CD4-positive, alpha-beta T cell treated with Interleukin-12 subunit alpha and Interleukin-12 subunit beta, for 1 hour (primary cell): ENCODE measurements at regions not wholly inside any gene's neighbourhood (a gene's known extent, or its start where the extent isn't known, plus 50 kb on each side); places are given as distances from the start of the nearest gene placed in this dataset.
"Not testable (repeated sequence)": the region's sequence is repeated elsewhere in the genome, so short reads cannot be mapped to it uniquely, and the experiment has no call there.

ENCODE experiments used
- DNase-seq: peaks from one replicate; pipeline ENCODE4 v3.0.0-alpha.2; 2020

GRCh38 chr10:117797296-117797695 is 249.4 kb downstream of the RAB11FIP2 start:
- DNase-seq = no peak

- DNase-seq = no peak
These were observed 245.1 kb downstream of the RAB11FIP2 start for GRCh38 chr10:117801691-117802090.

GRCh38 chr10:117804470-117805011 is 242.2 kb downstream of the RAB11FIP2 start:
- no peak for DNase-seq

GRCh38 chr10:117805139-117805538 is 241.6 kb downstream of the RAB11FIP2 start:
- DNase-seq = no peak

GRCh38 chr10:117807441-117807840 is 239.3 kb downstream of the RAB11FIP2 start:
- DNase-seq = no peak

- DNase-seq = not testable (repeated sequence)
These were observed 230.9 kb downstream of the RAB11FIP2 start for GRCh38 chr10:117815816-117816215.

GRCh38 chr10:117817116-117817515 is 229.6 kb downstream of the RAB11FIP2 start:
- DNase-seq = no peak

GRCh38 chr10:117818721-117819120 is 228.0 kb downstream of the RAB11FIP2 start:
- DNase-seq = no peak

- no peak for DNase-seq
These were observed 227.4 kb downstream of the RAB11FIP2 start for GRCh38 chr10:117819304-117819703.

GRCh38 chr10:117823980-117824379 is 222.8 kb downstream of the RAB11FIP2 start:
- DNase-seq = no peak

GRCh38 chr10:117830205-117830604 is 216.5 kb downstream of the RAB11FIP2 start:
- DNase-seq = no peak

- peak; percentile 12 for DNase-seq
These were observed 215.9 kb downstream of the RAB11FIP2 start for GRCh38 chr10:117830787-117831212.

- DNase-seq = not testable (repeated sequence)
These were observed 207.9 kb downstream of the RAB11FIP2 start for GRCh38 chr10:117838500-117839498.

- not testable (repeated sequence) for DNase-seq
These were observed 190.3 kb downstream of the RAB11FIP2 start for GRCh38 chr10:117856426-117856825.

- DNase-seq = no peak
These were observed 186.6 kb downstream of the RAB11FIP2 start for GRCh38 chr10:117860135-117860534.

GRCh38 chr10:117860823-117861222 is 185.9 kb downstream of the RAB11FIP2 start:
- DNase-seq = no peak

GRCh38 chr10:117861329-117861728 is 185.4 kb downstream of the RAB11FIP2 start:
- DNase-seq = no peak

- DNase-seq = no peak
These were observed 183.0 kb downstream of the RAB11FIP2 start for GRCh38 chr10:117863771-117864170.

- DNase-seq = no peak
These were observed 180.8 kb downstream of the RAB11FIP2 start for GRCh38 chr10:117865945-117866344.

- no peak for DNase-seq
These were observed 178.6 kb downstream of the RAB11FIP2 start for GRCh38 chr10:117868151-117868550.

GRCh38 chr10:117875793-117876192 is 170.9 kb downstream of the RAB11FIP2 start:
- no peak for DNase-seq

- no peak for DNase-seq
These were observed 170.5 kb downstream of the RAB11FIP2 start for GRCh38 chr10:117876210-117876609.

- DNase-seq = no peak
These were observed 168.1 kb downstream of the RAB11FIP2 start for GRCh38 chr10:117878626-117879025.

GRCh38 chr10:117884093-117884492 is 162.6 kb downstream of the RAB11FIP2 start:
- no peak for DNase-seq
